HepG2 (cell line): ENCODE measurements at regions not wholly inside any gene's neighbourhood (a gene's known extent, or its start where the extent isn't known, plus 50 kb on each side); places are given as distances from the start of the nearest gene placed in this dataset.

Experiments used
- ATAC-seq: fragments of 200-7000 bp; cut with Tn5 transposase; 3 replicates; pipeline ENCODE4 v1.9.1; 2020; ENCODE audit warnings: mild to moderate bottlenecking, moderate library complexity
- BruUV-seq: library from RNA; stranded (reverse); fragments of 400-500 nt; replicated peaks from 2 replicates; lab custom pipeline; 2021; lab: Mats Ljungman, UMichigan
- CTCF ChIA-PET: fragments of 300-600 bp; formaldehyde crosslinking; extraction: SDS; loops from one replicate; lab custom pipeline; 2021; ENCODE audit warnings: low total read pairs, inconsistent platforms, low intra/inter-chr PET ratio; lab: Yijun Ruan, JAX
- POLR2A ChIA-PET: fragments of 350-600 bp; sonication (Branson Sonifier 250); formaldehyde crosslinking; loops from one replicate; lab custom pipeline; 2020; ENCODE audit warnings: antibody characterized with exemption, inconsistent platforms; lab: Yijun Ruan, JAX
- DNase-seq: peaks from one replicate; pipeline ENCODE4 v3.0.0-alpha.2; 2015; ENCODE audit warnings: low spot score
- FAIRE-seq: peaks from 3 replicates; lab custom pipeline; 2011; peaks lifted over from hg19 to GRCh38; lab: Jason Lieb, UNC
- H2AFZ ChIP-seq: one replicate; pipeline ENCODE4 v1.6.1; 2011; ENCODE audit warnings: low read length, inconsistent platforms
- H3K27ac ChIP-seq: fragments of 300-600 bp; 3 replicates; pipeline ENCODE4 v1.8.0; 2011; ENCODE audit warnings: mixed run types, mild to moderate bottlenecking, mixed read lengths, low read length, inconsistent platforms; ENCODE audit not compliant: insufficient read depth; ENCODE audit errors: extremely low read length
- H3K27me3 ChIP-seq, 2 experiments: fragments of 200-600 bp in 1 of 2; 2 replicates in 1 of 2; 3 replicates in 1 of 2; pipeline versions ENCODE4 v1.6.0 to v1.8.0; 2011; ENCODE audit warnings: low read length in 2 of 2, mild to moderate bottlenecking in 2 of 2, moderate library complexity in 2 of 2, inconsistent platforms in 1 of 2; ENCODE audit not compliant: insufficient read depth in 2 of 2, control insufficient read depth in 1 of 2
- H3K36me3 ChIP-seq, 2 experiments: fragments of 200-600 bp in 1 of 2; replicated peaks in 1 of 2; 2 replicates in 1 of 2; 3 replicates in 1 of 2; pipeline versions ENCODE4 v1.5.1 to v1.8.0; 2011; ENCODE audit warnings: low read length in 2 of 2, inconsistent platforms in 1 of 2; ENCODE audit not compliant: insufficient read depth in 2 of 2, control insufficient read depth in 1 of 2
- H3K4me1 ChIP-seq: 2 replicates; pipeline ENCODE4 v1.5.1; 2012; ENCODE audit warnings: low read length, inconsistent platforms; ENCODE audit not compliant: insufficient read depth
- H3K4me2 ChIP-seq: 2 replicates; pipeline ENCODE4 v1.6.0; 2011; ENCODE audit warnings: low read depth, low read length, inconsistent platforms
- H3K4me3 ChIP-seq, 3 experiments: fragments of 200-600 bp in 1 of 3; sonication (generic), shearing (Covaris generic) in 1 of 3; replicated peaks in 1 of 3; 2 replicates each; pipeline ENCODE4 v1.5.1; 2011 to 2016; ENCODE audit warnings: low read length in 3 of 3, inconsistent platforms in 2 of 3, low read depth in 2 of 3, mild to moderate bottlenecking in 2 of 3, control low read depth in 1 of 3, mixed read lengths in 1 of 3; ENCODE audit not compliant: insufficient read depth in 1 of 3
- H3K79me2 ChIP-seq: one replicate; pipeline ENCODE4 v1.6.1; 2011; ENCODE audit warnings: low read length, inconsistent platforms; ENCODE audit not compliant: insufficient read depth
- H3K9ac ChIP-seq: 2 replicates; pipeline ENCODE4 v1.6.0; 2011; ENCODE audit warnings: mild to moderate bottlenecking, low read depth, low read length, inconsistent platforms; ENCODE audit not compliant: insufficient read depth
- H3K9me3 ChIP-seq: 2 replicates; pipeline ENCODE4 v1.5.1; 2012; ENCODE audit warnings: mild to moderate bottlenecking, low read length
- H4K20me1 ChIP-seq: 2 replicates; pipeline ENCODE4 v1.6.0; 2011; ENCODE audit warnings: inconsistent platforms, mild to moderate bottlenecking, low read length, moderate library complexity; ENCODE audit not compliant: insufficient read depth
- FOXK2 ChIP-seq: fragments of 450-650 bp; IDR thresholded peaks from 2 replicates; pipeline ENCODE4 v1.6.1; 2016
- MYNN ChIP-seq: sonication (generic); formaldehyde crosslinking; IDR thresholded peaks from 2 replicates; pipeline ENCODE4 v1.4.0; 2020; ENCODE audit warnings: mild to moderate bottlenecking, low read depth, missing genetic modification reagents
- PBX3 ChIP-seq: sonication (generic); formaldehyde crosslinking; IDR thresholded peaks from 2 replicates; pipeline ENCODE4 v1.8.1; 2023; ENCODE audit warnings: missing genetic modification reagents, inconsistent platforms, borderline replicate concordance
- TCF7L2 ChIP-seq: IDR thresholded peaks from 2 replicates; pipeline ENCODE4 v1.6.1; 2011; ENCODE audit warnings: mild to moderate bottlenecking, low read depth, low read length, moderate library complexity
- TFDP2 ChIP-seq: sonication (generic); formaldehyde crosslinking; IDR thresholded peaks from 2 replicates; pipeline ENCODE4 v1.4.0; 2020; ENCODE audit warnings: missing genetic modification reagents
- ZBTB14 ChIP-seq: sonication (generic); formaldehyde crosslinking; IDR thresholded peaks from 2 replicates; pipeline ENCODE4 v1.4.0; 2020; ENCODE audit warnings: missing genetic modification reagents
- ZBTB49 ChIP-seq: sonication (generic); formaldehyde crosslinking; IDR thresholded peaks from 2 replicates; pipeline ENCODE4 v1.4.0; 2020; ENCODE audit warnings: missing genetic modification reagents, borderline replicate concordance
- ZC3H13 ChIP-seq: sonication (generic); formaldehyde crosslinking; IDR thresholded peaks from 2 replicates; pipeline ENCODE4 v1.8.1; 2023; ENCODE audit warnings: mild to moderate bottlenecking, missing genetic modification reagents, moderate library complexity
- ZNF251 ChIP-seq: sonication (generic); formaldehyde crosslinking; IDR thresholded peaks from 2 replicates; pipeline ENCODE4 v1.9.0; 2021; ENCODE audit warnings: mild to moderate bottlenecking, missing genetic modification reagents
- ZNF777 ChIP-seq: sonication (generic); formaldehyde crosslinking; IDR thresholded peaks from 2 replicates; pipeline ENCODE4 v1.4.0; 2020; ENCODE audit warnings: missing genetic modification reagents
- ZSCAN30 ChIP-seq: sonication (generic); formaldehyde crosslinking; IDR thresholded peaks from 2 replicates; pipeline ENCODE4 v1.5.0; 2020; ENCODE audit warnings: mild to moderate bottlenecking, missing genetic modification reagents
- WGBS: methylation state at CpG from one replicate; pipeline ENCODE4 v1.1.6; 2017; ENCODE audit warnings: low lambda C conversion rate; 5-methylcytosine and 5-hydroxymethylcytosine counted together
- in situ Hi-C: cut with HindIII; loops from 2 replicates; pipeline ENCODE4 v1.10.0; 2017; ENCODE audit warnings: low pct_unique_long_range_greater_than_20kb; ENCODE audit not compliant: extremely low pct_ligation_motif_present
- intact Hi-C: fragments of 100-400 bp; cut with micrococcal nuclease; formaldehyde crosslinking; loops from one replicate; pipeline ENCODE4 v1.10.0; 2022; ENCODE audit not compliant: unreplicated experiment

GRCh38 chr10:9554321-9554720 is 1463.4 kb upstream of the CELF2 start:
- POLR2A ChIA-PET = no interaction called here
- intact Hi-C loops = no loop called here
- no peak overlapping the region for H3K9ac ChIP-seq
- H3K79me2 ChIP-seq = no peaks in the 10 kb centered on the region
- no peaks in the 10 kb centered on the region for H3K36me3 ChIP-seq
- H3K9me3 ChIP-seq = peaks cover 59% of the 10 kb centered on the region
- H3K27ac ChIP-seq = no peak overlapping the region
- 0% methylated on average over 1 of the region's 1 CpG for WGBS
- no peak overlapping the region for H2AFZ ChIP-seq
- ATAC-seq (no peak), DNase-seq (no peak), FAIRE-seq (no peak)
- H3K4me1 ChIP-seq = no peaks in the 10 kb centered on the region
- BruUV-seq = no TSS peak
- no peaks in the 10 kb centered on the region for H4K20me1 ChIP-seq
- TF ChIP-seq ZBTB49 (no peak), TCF7L2 (no peak), TFDP2 (no peak), ZSCAN30 (no peak), PBX3 (CRISPR knock-in tag) (no peak), ZBTB14 (CRISPR knock-in tag) (no peak), FOXK2 (no peak), ZNF777 (CRISPR knock-in tag) (no peak), MYNN (CRISPR knock-in tag) (no peak), ZNF251 (CRISPR knock-in tag) (no peak), ZC3H13 (CRISPR knock-in tag) (no peak)
- H3K4me3 ChIP-seq = no peak overlapping the region
- no peak overlapping the region for H3K4me2 ChIP-seq
- CTCF ChIA-PET = no interaction called here
- H3K27me3 ChIP-seq = no peaks in the 10 kb centered on the region
- in situ Hi-C loops = no loop called here
